Inflammatory macrophage (primary cell): ENCODE measurements at regions not wholly inside any gene's neighbourhood (a gene's known extent, or its start where the extent isn't known, plus 50 kb on each side); places are given as distances from the start of the nearest gene placed in this dataset.
"Not testable (repeated sequence)": the region's sequence is repeated elsewhere in the genome, so short reads cannot be mapped to it uniquely, and the experiment has no call there.

Experiments used
- DNase-seq, 2 donors: peaks; one replicate each; pipeline ENCODE4 v3.0.0-alpha.2; 2020 to 2022

- DNase-seq, result no peak
Observed at GRCh38 chr7:155935726-155936125, 123.5 kb upstream of the SHH start.

- DNase-seq, result no peak
Observed at GRCh38 chr7:155935005-155935557, 122.8 kb upstream of the SHH start.

- not testable (repeated sequence) for DNase-seq
Observed at GRCh38 chr7:155932324-155932723, 120.1 kb upstream of the SHH start.

- DNase-seq, result no peak
Observed at GRCh38 chr7:155931396-155932085, 119.3 kb upstream of the SHH start.

GRCh38 chr7:155930527-155930926, 118.3 kb upstream of the SHH start:
- DNase-seq, result no peak

GRCh38 chr7:155930061-155930460, 117.8 kb upstream of the SHH start:
- DNase-seq, result no peak

GRCh38 chr7:155928583-155928982, 116.3 kb upstream of the SHH start:
- no peak for DNase-seq

GRCh38 chr7:155927905-155928304, 115.6 kb upstream of the SHH start:
- no peak for DNase-seq

- DNase-seq, result no peak
Observed at GRCh38 chr7:155925682-155926081, 113.4 kb upstream of the SHH start.

- no peak for DNase-seq
Observed at GRCh38 chr7:155922067-155922816, 110.0 kb upstream of the SHH start.

GRCh38 chr7:155921804-155922066, 109.5 kb upstream of the SHH start:
- DNase-seq, result no peak

- no peak for DNase-seq
Observed at GRCh38 chr7:155921086-155921803, 109.0 kb upstream of the SHH start.

GRCh38 chr7:155920068-155920461, 107.8 kb upstream of the SHH start:
- no peak for DNase-seq

- no peak for DNase-seq
Observed at GRCh38 chr7:155919391-155920067, 107.3 kb upstream of the SHH start.

- DNase-seq, result no peak
Observed at GRCh38 chr7:155918720-155919390, 106.6 kb upstream of the SHH start.

- DNase-seq, result no peak
Observed at GRCh38 chr7:155917836-155918430, 105.7 kb upstream of the SHH start.

GRCh38 chr7:155916926-155917655, 104.8 kb upstream of the SHH start:
- DNase-seq, result no peak

GRCh38 chr7:155914341-155914740, 102.1 kb upstream of the SHH start:
- DNase-seq, result no peak

GRCh38 chr7:155913719-155914118, 101.5 kb upstream of the SHH start:
- no peak for DNase-seq

GRCh38 chr7:155913291-155913690, 101.0 kb upstream of the SHH start:
- no peak for DNase-seq

- DNase-seq, result no peak
Observed at GRCh38 chr7:155911471-155912105, 99.3 kb upstream of the SHH start.
